ENCODE measurements at regions not wholly inside any gene's neighbourhood (a gene's known extent, or its start where the extent isn't known, plus 50 kb on each side); places are given as distances from the start of the nearest gene placed in this dataset.

GRCh38 chr14:98160901-98161300 lies 1111.1 kb downstream of the BCL11B start:
- TF ChIP-seq CBFB (CRISPR knock-in tag; IDR thresholded peaks at IDR 0.05; ENCODE audit: low read depth) (no peak), IRF1 (CRISPR knock-in tag; IDR thresholded peaks at IDR 0.05) (no peak), ZNF232 (CRISPR knock-in tag; IDR thresholded peaks at IDR 0.05) (no peak), FOXJ3 (CRISPR knock-in tag; IDR thresholded peaks at IDR 0.05; ENCODE audit: borderline replicate concordance) (no peak), ESRRA (CRISPR knock-in tag; IDR thresholded peaks at IDR 0.05; ENCODE audit: borderline replicate concordance) (no peak), CREM (CRISPR knock-in tag; IDR thresholded peaks at IDR 0.05) (no peak), E2F1 (CRISPR knock-in tag; IDR thresholded peaks at IDR 0.05) (no peak), IRF2 (CRISPR knock-in tag; IDR thresholded peaks at IDR 0.05; ENCODE audit: borderline replicate concordance, low read depth) (no peak), RELA (CRISPR knock-in tag; IDR thresholded peaks at IDR 0.05; ENCODE audit: borderline replicate concordance) (no peak), ZNF263 (CRISPR knock-in tag; IDR thresholded peaks at IDR 0.05; ENCODE audit: low read depth) (no peak), ETV6 (CRISPR knock-in tag; IDR thresholded peaks at IDR 0.05) (no peak)
- TF ChIP-seq, protein P1, sequence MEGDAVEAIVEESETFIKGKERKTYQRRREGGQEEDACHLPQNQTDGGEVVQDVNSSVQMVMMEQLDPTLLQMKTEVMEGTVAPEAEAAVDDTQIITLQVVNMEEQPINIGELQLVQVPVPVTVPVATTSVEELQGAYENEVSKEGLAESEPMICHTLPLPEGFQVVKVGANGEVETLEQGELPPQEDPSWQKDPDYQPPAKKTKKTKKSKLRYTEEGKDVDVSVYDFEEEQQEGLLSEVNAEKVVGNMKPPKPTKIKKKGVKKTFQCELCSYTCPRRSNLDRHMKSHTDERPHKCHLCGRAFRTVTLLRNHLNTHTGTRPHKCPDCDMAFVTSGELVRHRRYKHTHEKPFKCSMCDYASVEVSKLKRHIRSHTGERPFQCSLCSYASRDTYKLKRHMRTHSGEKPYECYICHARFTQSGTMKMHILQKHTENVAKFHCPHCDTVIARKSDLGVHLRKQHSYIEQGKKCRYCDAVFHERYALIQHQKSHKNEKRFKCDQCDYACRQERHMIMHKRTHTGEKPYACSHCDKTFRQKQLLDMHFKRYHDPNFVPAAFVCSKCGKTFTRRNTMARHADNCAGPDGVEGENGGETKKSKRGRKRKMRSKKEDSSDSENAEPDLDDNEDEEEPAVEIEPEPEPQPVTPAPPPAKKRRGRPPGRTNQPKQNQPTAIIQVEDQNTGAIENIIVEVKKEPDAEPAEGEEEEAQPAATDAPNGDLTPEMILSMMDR (IDR thresholded peaks at IDR 0.05): no peak
- TF ChIP-seq, protein P2, sequence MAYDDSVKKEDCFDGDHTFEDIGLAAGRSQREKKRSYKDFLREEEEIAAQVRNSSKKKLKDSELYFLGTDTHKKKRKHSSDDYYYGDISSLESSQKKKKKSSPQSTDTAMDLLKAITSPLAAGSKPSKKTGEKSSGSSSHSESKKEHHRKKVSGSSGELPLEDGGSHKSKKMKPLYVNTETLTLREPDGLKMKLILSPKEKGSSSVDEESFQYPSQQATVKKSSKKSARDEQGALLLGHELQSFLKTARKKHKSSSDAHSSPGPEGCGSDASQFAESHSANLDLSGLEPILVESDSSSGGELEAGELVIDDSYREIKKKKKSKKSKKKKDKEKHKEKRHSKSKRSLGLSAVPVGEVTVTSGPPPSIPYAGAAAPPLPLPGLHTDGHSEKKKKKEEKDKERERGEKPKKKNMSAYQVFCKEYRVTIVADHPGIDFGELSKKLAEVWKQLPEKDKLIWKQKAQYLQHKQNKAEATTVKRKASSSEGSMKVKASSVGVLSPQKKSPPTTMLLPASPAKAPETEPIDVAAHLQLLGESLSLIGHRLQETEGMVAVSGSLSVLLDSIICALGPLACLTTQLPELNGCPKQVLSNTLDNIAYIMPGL (CRISPR knock-in tag; IDR thresholded peaks at IDR 0.05): no peak

Data from WTC11 (cell line).